Activated CD4-positive, alpha-beta T cell treated with anti-CD3 and anti-CD28 coated beads, Interleukin-2, amount 50 U/mL, for 1 hour (primary cell): ENCODE measurements at regions not wholly inside any gene's neighbourhood (a gene's known extent, or its start where the extent isn't known, plus 50 kb on each side); places are given as distances from the start of the nearest gene placed in this dataset.
"Not testable (repeated sequence)": the region's sequence is repeated elsewhere in the genome, so short reads cannot be mapped to it uniquely, and the experiment has no call there.

Source experiments
- DNase-seq: peaks from one replicate; pipeline ENCODE4 v3.0.0-alpha.2; 2020

DNA sequence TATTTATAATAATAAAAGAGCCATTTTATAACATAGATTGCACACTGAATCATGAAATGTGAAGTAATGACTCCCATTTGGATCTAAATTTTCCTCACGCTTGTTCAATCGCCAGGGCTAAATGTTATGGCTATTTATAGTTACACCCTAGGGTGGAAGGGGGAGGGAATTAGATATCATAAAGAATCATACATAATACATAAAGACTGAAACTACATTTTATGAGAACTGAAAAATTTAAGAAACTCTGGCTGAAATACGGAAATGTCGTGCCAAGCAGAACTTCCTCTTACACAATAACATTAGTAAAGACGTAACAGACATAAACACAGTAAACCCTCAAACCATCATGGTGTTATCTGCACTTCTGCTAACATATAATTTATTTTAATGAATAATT, 327.5 kb upstream of the PHF14 start:
- DNase-seq = no peak

DNA sequence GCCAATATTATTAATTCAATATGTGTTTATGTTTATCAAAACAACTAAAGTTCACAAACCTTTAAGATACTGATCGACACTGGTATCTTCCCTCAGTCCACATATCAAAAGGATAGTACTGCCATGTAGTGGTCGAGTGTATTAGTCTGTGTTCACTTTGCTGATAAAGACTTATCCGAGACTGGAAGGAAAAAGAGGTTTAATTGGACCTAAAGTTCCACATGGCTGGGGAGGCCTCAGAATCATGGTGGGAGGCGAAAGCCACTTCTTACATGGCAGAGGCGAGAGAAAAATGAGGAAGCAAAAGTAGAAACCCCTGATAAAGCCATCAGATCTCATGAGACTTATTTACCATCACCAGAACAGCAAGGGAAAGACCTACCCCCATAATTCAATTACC, 325.4 kb upstream of the PHF14 start:
- no peak for DNase-seq

- DNase-seq = not testable (repeated sequence)
Observed at GRCh38 chr7:10649120-10649519, 324.6 kb upstream of the PHF14 start.

GRCh38 chr7:10655031-10655430, 318.6 kb upstream of the PHF14 start:
- DNase-seq = no peak

- no peak for DNase-seq
Observed at GRCh38 chr7:10657201-10657600, 316.5 kb upstream of the PHF14 start.

GRCh38 chr7:10657837-10658236, 315.8 kb upstream of the PHF14 start:
- DNase-seq = no peak

- no peak for DNase-seq
Observed at GRCh38 chr7:10662491-10662890, 311.2 kb upstream of the PHF14 start.

DNA sequence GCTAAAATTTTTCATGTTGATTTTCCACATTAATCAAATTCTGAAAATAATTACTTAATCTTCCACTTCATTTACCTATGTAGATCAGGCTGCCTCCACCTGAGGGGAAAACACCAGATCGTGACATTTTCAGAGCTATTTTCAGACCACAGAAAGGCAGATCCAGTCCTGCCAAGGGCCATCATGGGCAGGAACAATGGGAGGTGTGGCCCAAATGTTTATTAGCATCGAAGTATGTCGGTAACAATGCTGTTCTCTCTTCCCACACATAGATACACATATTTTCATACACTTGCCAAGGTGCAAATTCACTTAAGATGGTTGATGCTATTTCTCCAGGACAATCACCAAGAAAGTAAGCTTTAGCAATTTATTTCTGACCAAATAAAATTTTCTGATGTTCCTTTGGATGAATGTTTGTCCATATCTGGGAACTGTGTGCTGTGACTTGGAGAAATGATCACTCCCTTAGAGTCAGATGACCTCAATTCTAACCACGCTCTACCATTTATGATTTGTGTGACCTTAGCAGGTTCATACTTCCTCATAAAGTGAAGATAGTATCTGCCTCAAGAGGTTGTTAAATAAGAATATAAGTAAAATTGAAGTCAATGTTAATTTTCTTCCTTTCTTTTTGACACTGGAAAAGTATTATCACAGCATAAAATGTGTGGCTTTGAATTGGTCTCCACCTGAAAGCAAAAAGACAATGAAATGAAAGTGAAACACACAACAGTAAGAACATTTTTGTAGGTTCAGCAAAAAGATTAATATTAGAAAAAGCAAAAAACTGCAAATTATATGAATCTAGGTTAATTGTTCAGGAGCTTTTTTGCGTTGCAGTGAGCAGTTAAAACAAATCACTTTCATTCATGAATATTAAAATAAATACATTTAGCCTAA, 310.4 kb upstream of the PHF14 start:
- no peak for DNase-seq

DNA sequence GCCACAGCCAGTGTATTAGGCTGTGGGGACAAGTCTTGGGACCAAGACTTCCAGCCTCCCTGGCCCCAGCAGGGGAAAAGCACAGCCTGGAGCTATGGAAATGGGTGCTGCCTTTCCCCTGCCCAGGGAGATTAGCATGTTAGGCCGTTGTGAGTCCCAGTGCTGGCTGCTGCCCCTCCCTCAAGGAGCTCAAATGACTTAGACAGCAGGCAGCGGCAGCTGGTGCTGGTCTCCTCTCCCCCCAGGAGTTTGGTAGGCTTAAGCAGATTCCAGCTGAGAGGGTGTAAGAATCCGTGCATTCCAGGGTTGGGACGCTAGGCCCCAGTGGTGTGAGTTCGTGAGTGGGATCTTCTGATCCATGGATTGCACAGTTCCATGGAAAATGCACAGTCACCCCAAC, 301.5 kb upstream of the PHF14 start:
- DNase-seq = no peak

GRCh38 chr7:10677211-10677610, 296.5 kb upstream of the PHF14 start:
- DNase-seq = no peak

- DNase-seq = no peak
Observed at GRCh38 chr7:10677668-10678232, 295.9 kb upstream of the PHF14 start.

GRCh38 chr7:10684606-10685005, 289.1 kb upstream of the PHF14 start:
- no peak for DNase-seq

DNA sequence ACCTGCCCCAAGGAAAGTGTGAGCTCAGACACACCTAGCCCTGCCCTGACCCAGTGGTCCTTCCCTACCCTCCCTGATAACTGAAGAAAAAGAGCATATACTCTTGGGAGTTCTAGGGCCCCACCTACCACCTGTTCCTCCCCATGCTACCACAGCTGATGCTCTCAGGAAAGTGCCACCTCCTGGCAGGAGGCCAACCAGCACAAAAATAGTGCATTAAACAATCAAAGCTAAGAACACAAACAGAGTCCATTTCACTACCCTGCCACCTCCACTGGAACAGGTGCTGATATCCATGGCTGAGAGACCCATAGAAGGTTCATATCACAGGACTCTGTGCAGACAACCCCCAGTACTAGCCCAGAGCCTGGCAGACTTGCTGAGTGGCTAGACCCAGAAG, 288.6 kb upstream of the PHF14 start:
- no peak for DNase-seq

- DNase-seq = no peak
Observed at GRCh38 chr7:10688544-10688943, 285.1 kb upstream of the PHF14 start.

- no peak for DNase-seq
Observed at GRCh38 chr7:10696064-10696463, 277.6 kb upstream of the PHF14 start.

DNA sequence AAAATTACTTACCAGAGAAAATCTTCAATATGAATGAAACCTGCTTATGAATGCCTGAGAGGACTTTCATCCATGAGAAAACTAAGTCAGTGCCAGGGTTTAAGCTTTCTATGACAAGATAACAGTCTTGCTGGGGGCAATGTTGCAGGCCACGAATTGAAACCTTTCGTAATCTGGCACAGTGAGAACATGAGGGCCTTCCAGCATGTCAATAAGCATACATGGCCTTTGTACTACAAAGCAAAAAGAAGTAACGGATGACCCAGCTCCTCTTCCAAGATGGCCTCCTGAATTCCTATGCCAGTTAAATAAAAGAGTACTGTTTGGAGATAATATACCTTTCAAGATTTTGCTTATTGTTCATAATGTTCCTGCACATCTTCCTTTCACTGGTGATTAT, 270.6 kb upstream of the PHF14 start:
- no peak for DNase-seq

DNA sequence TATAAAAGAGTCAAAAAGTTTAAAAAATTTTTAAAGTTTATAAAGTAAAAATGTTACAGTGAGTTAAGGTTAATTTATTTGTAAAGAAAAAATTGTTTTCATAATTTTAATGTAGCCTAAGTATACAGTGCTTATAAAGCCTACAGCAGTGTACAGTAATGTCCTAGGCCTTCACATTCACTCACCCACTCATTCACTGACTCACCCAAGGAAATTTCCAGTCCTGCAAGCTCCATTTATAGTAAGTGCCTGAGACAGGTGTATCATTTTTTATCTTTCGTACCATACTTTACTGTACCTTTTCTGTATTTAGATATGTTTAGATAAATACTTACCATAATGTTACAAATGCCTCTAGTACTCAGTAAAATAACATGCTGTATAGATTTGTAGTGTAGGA, 269.7 kb upstream of the PHF14 start:
- DNase-seq = no peak

DNA sequence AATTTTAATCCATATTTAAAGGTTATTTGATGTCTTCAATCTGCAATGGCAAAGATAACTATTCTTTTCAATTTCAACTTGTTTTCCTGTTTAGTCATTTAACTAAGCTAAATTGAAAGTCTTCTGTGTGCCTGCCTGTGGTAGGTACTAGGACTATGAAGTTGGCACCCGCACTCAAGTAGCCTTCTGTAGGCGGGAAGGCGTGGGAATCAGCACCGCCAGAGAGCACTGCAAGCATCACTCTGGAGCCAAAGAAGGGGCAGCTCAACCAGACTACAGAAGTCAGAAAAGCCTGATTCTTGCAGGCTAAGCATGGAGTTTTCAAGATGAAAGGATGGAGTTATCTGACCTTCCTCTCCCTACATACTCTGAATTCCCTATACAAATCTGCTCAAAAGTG, 269.0 kb upstream of the PHF14 start:
- no peak for DNase-seq

DNA sequence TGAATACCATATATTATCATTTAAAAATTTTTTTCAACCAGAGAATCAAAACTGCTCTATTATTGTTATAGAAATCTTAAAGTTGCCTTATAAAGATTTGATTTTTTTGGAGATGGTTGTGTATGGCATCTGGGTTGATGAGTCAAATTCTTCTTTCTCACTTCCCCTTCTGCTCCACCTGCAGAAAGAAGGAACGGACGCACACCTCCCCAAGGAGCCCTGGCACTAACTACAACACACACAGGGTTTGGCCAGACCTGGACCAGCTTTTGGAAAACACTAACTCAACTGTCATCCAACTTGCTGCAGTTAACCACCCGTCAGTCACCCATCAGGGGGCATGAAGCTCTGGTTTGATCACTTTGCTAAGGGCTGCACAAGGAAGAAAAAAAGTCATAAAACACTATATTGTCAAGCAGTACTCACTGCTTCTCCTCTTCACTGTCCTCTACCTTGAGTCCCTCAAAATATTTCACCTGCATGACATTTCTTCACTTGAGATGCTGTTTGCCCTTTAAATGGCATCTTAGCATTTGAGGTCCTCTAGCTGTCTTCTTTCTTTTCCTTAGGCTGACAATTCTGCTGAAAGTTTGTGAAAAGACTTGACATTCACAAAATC, 266.7 kb upstream of the PHF14 start:
- DNase-seq = no peak

DNA sequence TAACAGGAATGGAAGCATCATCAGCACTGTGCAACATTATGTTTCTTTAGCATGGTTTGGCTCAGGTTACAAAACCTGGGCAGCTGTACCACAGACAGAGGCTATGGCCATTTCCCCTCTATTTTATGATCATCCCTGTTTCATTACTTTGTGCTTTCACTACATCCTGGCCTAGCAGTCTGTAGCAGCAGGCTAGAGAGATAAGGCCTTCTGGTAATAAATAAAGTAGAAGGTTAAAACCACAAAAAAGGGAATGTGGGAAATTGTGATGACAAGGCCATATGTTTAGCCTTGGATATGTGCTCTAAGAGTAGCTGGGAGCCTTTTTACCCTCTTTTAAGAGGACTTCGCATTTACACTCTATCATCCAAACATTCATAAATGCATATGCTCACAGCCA, 266.2 kb upstream of the PHF14 start:
- DNase-seq = no peak

DNA sequence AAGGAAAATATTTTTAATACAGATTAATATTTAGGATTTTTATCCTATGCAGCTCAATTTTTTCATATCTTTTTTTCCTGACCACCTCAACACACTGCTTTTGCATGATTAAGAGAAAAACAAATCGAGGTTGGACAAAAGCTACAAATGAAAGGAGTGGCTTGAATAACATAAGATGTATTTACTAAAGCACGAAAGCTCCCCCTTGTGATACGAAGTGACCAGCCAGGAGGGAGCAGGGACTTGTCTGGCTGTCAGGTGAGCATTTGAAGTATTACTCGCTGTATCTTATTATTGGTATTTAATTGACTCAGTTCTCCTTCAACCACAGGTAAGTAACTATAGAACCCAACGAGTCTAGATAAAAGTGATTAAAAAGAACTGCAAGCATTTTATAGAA, 265.2 kb upstream of the PHF14 start:
- no peak for DNase-seq

DNA sequence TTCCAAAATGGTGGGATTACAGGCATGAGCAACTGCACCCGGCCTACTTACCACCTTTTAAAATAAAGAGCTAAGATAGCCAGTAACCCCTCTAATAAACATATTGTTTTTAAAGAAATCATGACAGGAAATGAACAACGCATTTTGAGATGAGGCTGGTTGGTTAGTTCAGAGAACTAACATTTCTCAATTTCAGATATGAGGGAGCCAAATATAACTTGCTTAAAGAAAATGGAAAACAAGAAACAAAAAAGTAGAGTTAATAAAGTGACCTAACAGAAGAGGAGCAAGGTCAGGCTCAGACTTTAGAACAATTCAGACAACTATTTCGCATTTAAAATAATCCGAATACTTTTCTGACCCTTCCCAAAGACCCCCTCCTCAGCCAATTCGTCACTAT, 254.9 kb upstream of the PHF14 start:
- DNase-seq = no peak

DNA sequence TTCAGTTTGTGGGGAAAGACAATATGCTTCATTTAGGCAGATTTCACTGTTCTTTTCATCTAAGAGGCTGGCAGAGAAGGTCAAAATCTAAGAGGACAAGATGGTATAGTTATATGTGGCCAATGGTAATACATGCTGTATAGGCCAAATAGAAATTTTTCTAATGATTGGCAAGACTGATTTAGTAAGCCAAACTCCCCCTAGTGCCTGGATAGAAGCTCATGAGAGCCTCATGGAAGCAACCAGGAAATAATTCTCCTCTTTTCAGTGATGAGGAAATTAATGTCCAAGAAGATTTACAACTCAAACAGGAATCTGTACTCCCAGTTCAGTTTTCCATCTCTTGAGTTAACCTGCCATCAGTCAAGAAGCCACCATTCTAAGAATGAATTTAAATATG, 253.6 kb upstream of the PHF14 start:
- DNase-seq = no peak

- DNase-seq = no peak
Observed at GRCh38 chr7:10721289-10721688, 252.4 kb upstream of the PHF14 start.
